Activated T-helper 17 cell treated with anti-CD3 and anti-CD28 coated beads, Interleukin-2, amount 50 U/mL, for 72 hours (primary cell): ENCODE measurements at regions not wholly inside any gene's neighbourhood (a gene's known extent, or its start where the extent isn't known, plus 50 kb on each side); places are given as distances from the start of the nearest gene placed in this dataset.

Experiments
- ATAC-seq: fragments of 150-1000 bp; cut with Tn5 transposase; replicated peaks from 2 replicates; pipeline ENCODE4 v1.10.0; 2021; ENCODE audit warnings: mild to moderate bottlenecking, moderate library complexity
- H3K27ac Mint-ChIP-seq: one replicate; pipeline ENCODE4 v1.8.0; 2022; ENCODE audit warnings: mixed read lengths
- H3K27me3 Mint-ChIP-seq: one replicate; pipeline ENCODE4 v1.8.0; 2022; ENCODE audit warnings: mixed read lengths
- H3K36me3 Mint-ChIP-seq: one replicate; pipeline ENCODE4 v1.8.0; 2022; ENCODE audit warnings: low read depth, mild to moderate bottlenecking, mixed read lengths
- H3K4me1 Mint-ChIP-seq: one replicate; pipeline ENCODE4 v1.8.0; 2022; ENCODE audit warnings: mixed read lengths
- H3K4me3 Mint-ChIP-seq: one replicate; pipeline ENCODE4 v1.8.0; 2022; ENCODE audit warnings: mild to moderate bottlenecking, mixed read lengths
- H3K9me3 Mint-ChIP-seq: one replicate; pipeline ENCODE4 v1.8.0; 2022; ENCODE audit warnings: mixed read lengths

DNA sequence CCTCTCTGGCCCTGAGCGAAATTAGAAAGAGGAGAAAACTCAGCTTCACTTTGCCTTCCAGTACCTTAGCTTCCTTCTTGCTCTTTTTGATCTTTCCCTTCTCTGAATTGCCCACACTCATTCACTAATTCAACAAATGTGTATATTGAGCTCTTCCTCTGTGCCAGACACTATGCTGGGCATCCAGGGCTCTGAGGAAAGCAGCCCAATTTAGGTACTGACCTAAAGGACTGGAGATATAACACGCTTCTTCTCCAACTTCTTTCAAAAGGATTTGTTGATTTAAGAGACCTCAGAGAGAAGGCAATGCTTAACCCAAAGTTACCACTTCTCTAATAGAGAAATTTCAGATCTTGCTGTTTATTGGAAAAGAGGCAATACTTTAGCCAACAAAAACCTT, 103.6 kb downstream of the TMPRSS5 start:
- Mint-ChIP-seq H3K27ac (no peak overlapping the region), H3K27me3 (peaks cover 46% of the 10 kb centered on the region), H3K36me3 (no peaks in the 10 kb centered on the region), H3K4me1 (no peaks in the 10 kb centered on the region), H3K9me3 (peaks cover 4% of the 10 kb centered on the region), H3K4me3 (no peak overlapping the region)
- ATAC-seq = no peak

- no peak for ATAC-seq
- H3K27ac Mint-ChIP-seq = no peak overlapping the region
- no peak overlapping the region for H3K4me3 Mint-ChIP-seq
- peaks cover 63% of the 10 kb centered on the region for H3K27me3 Mint-ChIP-seq
- H3K9me3 Mint-ChIP-seq = peaks cover 10% of the 10 kb centered on the region
- H3K36me3 Mint-ChIP-seq = no peaks in the 10 kb centered on the region
- H3K4me1 Mint-ChIP-seq = peaks cover 5% of the 10 kb centered on the region
Observed at GRCh38 chr11:113596658-113597057, 109.5 kb downstream of the TMPRSS5 start.

- Mint-ChIP-seq H3K27me3 (peaks cover 63% of the 10 kb centered on the region), H3K9me3 (peaks cover 10% of the 10 kb centered on the region), H3K4me1 (peaks cover 5% of the 10 kb centered on the region), H3K27ac (no peak overlapping the region), H3K36me3 (no peaks in the 10 kb centered on the region), H3K4me3 (no peak overlapping the region)
- no peak for ATAC-seq
Observed at GRCh38 chr11:113595810-113596594, 110.1 kb downstream of the TMPRSS5 start.

DNA sequence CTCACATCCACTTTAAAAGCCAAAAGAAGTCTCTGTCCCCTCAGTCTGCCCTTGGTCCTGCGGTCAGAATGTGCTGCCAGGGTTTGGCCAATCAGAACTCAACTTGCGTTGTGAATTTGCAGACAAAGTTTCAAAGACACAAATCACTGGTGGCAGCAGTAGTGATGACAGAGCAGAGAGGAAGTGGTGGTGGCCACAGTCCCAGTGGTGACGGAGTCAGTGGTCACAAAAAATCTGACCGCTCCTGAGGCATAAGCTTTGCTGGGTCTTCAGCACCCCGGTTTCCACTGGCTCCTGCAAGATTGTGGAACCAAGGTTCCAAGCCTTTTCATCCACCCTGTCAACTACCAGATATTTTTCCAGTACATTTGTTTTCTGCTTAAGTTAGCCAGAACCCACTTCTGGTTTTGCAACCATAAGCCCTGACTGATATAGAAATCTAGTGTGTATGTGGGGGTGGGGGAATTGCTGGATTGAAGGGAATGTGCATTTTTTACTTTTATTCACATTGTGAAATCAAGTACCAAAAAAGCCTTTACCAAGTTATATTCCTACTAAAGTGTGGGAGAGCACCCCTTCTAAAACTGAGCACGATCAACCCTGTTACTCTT, 112.3 kb downstream of the TMPRSS5 start:
- peak overlapping the region; percentile 18 for H3K27ac Mint-ChIP-seq
- H3K9me3 Mint-ChIP-seq = peaks cover 10% of the 10 kb centered on the region
- H3K27me3 Mint-ChIP-seq = peaks cover 69% of the 10 kb centered on the region
- H3K36me3 Mint-ChIP-seq = no peaks in the 10 kb centered on the region
- peak overlapping the region; percentile 20 for H3K4me3 Mint-ChIP-seq
- peak; percentile 94 for ATAC-seq
- peaks cover 5% of the 10 kb centered on the region for H3K4me1 Mint-ChIP-seq

DNA sequence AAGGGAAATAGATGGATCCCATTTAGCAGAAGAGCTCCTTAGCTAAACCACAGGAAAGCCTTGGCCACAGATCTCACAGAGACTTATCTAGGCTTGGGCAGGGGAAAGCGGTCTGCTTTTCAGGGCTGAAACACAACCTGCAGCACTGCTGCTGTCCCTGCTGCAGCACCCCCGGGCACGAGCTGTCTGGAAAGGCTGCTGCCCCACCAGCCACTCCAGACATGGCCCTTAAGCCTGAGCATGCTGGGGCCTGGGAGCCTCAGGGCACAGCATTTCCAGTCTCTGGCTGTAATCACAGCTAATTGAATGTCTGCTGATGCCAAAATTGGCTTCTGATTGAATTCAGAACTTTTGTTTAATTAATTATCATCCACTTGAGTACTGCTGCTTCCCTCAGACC, 115.0 kb downstream of the TMPRSS5 start:
- no peak for ATAC-seq
- Mint-ChIP-seq H3K36me3 (no peaks in the 10 kb centered on the region), H3K9me3 (peaks cover 6% of the 10 kb centered on the region), H3K4me3 (no peak overlapping the region), H3K4me1 (peaks cover 14% of the 10 kb centered on the region), H3K27me3 (peaks cover 44% of the 10 kb centered on the region), H3K27ac (no peak overlapping the region)

- Mint-ChIP-seq H3K4me3 (peak overlapping the region; percentile 54), H3K4me1 (peaks cover 9% of the 10 kb centered on the region), H3K9me3 (peaks cover 3% of the 10 kb centered on the region), H3K27ac (peak overlapping the region; percentile 91), H3K27me3 (peaks cover 19% of the 10 kb centered on the region), H3K36me3 (no peaks in the 10 kb centered on the region)
- peak; percentile 98 for ATAC-seq
Observed at GRCh38 chr11:113587308-113587739, 112.1 kb upstream of the DRD2 start.

- peaks cover 3% of the 10 kb centered on the region for H3K9me3 Mint-ChIP-seq
- no peaks in the 10 kb centered on the region for H3K36me3 Mint-ChIP-seq
- no peak overlapping the region for H3K27ac Mint-ChIP-seq
- no peak overlapping the region for H3K4me3 Mint-ChIP-seq
- ATAC-seq = no peak
- H3K27me3 Mint-ChIP-seq = peaks cover 2% of the 10 kb centered on the region
- H3K4me1 Mint-ChIP-seq = peaks cover 9% of the 10 kb centered on the region
Observed at GRCh38 chr11:113584371-113584770, 109.2 kb upstream of the DRD2 start.

DNA sequence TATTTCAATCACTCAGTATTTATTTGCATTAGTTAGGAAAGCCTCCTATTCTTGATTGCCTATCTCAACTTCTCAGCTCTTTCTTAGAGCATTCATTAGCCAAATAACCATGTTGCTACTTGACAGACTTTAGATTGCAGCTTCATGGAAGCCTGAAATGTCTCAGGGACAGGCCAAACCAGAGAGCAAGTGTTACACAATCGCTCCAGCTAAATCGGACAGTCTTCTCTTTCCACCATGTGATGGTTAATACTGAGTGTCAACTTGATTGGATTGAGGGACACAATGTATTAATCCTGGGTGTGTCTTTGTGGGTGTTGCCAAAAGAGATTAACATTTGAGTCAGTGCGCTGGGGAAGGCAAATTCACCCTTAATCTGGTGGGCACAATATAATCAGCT, 106.5 kb upstream of the DRD2 start:
- Mint-ChIP-seq H3K36me3 (no peaks in the 10 kb centered on the region), H3K4me3 (no peak overlapping the region), H3K27me3 (peaks cover 8% of the 10 kb centered on the region), H3K27ac (no peak overlapping the region), H3K9me3 (peaks cover 3% of the 10 kb centered on the region), H3K4me1 (peaks cover 10% of the 10 kb centered on the region)
- no peak for ATAC-seq

DNA sequence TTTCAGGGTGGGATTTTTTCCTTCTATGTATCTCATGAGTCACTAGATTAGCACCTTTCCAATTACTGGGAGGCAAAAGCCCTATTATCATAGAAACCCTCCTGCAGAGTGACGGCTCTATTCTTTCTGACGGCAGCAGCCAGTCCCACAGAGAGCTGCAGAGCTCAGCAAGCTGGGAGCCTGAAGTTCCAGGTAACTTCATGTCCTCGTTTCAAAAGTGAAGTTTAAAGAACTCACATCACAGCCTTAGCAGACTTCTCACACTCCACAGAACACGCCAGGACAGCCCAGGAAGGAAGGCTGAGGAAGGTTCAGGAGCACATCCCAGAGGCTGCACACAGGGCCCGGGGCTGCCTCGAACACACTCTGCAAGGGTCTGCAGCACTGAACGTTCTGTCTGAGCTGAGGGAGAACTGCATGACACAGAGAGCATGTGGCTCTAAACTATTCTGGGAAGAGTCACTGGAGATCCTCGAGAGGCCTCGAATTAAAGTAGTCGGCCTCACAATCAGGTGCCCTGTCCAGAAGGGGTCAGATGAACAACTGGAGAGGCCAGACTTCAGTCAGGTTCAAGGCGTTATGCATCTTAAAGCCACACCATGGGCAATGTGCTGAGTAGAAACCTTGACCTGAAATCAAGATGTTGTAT, 104.2 kb upstream of the DRD2 start:
- H3K4me1 Mint-ChIP-seq = peaks cover 10% of the 10 kb centered on the region
- H3K27me3 Mint-ChIP-seq = peaks cover 11% of the 10 kb centered on the region
- H3K36me3 Mint-ChIP-seq = no peaks in the 10 kb centered on the region
- H3K4me3 Mint-ChIP-seq = no peak overlapping the region
- H3K9me3 Mint-ChIP-seq = peaks cover 3% of the 10 kb centered on the region
- H3K27ac Mint-ChIP-seq = no peak overlapping the region
- ATAC-seq = no peak

- Mint-ChIP-seq H3K4me1 (peaks cover 10% of the 10 kb centered on the region), H3K27me3 (peaks cover 15% of the 10 kb centered on the region), H3K27ac (no peak overlapping the region), H3K4me3 (no peak overlapping the region), H3K36me3 (no peaks in the 10 kb centered on the region), H3K9me3 (peaks cover 3% of the 10 kb centered on the region)
- no peak for ATAC-seq
Observed at GRCh38 chr11:113578715-113579250, 103.6 kb upstream of the DRD2 start.

- no peak overlapping the region for H3K27ac Mint-ChIP-seq
- peaks cover 10% of the 10 kb centered on the region for H3K4me1 Mint-ChIP-seq
- H3K4me3 Mint-ChIP-seq = peak overlapping the region; percentile 6
- no peaks in the 10 kb centered on the region for H3K36me3 Mint-ChIP-seq
- H3K9me3 Mint-ChIP-seq = peaks cover 3% of the 10 kb centered on the region
- H3K27me3 Mint-ChIP-seq = peaks cover 15% of the 10 kb centered on the region
- ATAC-seq = no peak
Observed at GRCh38 chr11:113578033-113578380, 102.8 kb upstream of the DRD2 start.

DNA sequence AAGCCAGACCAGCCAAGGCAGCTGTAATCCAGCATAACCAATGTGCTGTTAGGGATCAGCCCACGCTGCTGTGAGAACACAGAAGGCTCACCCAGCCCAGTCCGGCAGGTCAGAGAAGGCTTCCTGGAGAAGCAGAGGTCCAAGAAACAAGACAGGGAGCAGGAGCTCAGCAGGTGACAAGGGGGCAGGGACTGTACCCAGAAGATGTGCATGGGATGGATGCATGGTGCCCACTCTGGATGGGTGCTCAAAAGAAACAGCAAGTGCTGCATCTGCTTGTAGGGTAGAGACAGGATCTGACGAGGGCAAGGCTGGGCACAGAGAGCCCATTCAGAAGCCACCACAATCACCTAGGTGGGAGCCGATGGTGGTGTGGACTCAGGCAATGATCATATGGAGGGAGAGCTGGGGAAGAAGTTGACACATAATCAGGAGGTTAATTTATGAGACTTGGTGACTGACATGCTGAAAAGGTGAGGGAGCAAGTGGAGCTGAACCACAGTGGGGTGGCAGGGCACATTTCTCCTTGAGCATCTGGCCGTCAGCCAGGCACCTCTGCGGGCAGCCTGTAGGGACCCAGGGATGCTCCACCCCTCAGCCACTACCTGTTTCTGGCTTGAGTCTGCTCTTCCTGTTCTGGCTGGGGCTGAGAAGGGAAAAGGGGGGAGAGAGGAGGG, 102.3 kb upstream of the DRD2 start:
- Mint-ChIP-seq H3K27me3 (peaks cover 15% of the 10 kb centered on the region), H3K36me3 (no peaks in the 10 kb centered on the region), H3K4me3 (peak overlapping the region; percentile 6), H3K9me3 (peaks cover 3% of the 10 kb centered on the region), H3K27ac (no peak overlapping the region), H3K4me1 (peaks cover 10% of the 10 kb centered on the region)
- peak; percentile 38 for ATAC-seq

DNA sequence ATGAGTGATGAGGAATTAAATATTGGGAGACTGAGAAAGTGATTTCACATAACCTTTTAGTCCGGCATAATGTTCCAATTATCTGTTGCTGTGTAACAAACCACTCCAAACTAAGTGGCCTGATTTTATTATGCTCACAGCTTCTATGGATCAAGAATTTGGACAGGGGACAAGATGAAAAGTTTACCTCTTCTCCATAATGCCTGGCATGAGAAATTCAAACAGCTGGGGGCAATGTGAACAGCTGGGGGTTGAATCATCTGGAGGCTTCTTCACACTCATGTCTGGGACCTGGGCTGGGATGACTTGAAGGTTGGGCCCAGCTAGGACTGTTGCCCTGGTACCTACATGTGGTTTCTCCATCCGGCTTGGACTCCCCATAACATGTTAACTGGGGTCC, 99.4 kb upstream of the DRD2 start:
- Mint-ChIP-seq H3K4me3 (no peak overlapping the region), H3K27me3 (peaks cover 22% of the 10 kb centered on the region), H3K4me1 (peaks cover 10% of the 10 kb centered on the region), H3K9me3 (peaks cover 3% of the 10 kb centered on the region), H3K36me3 (no peaks in the 10 kb centered on the region), H3K27ac (no peak overlapping the region)
- ATAC-seq = no peak

DNA sequence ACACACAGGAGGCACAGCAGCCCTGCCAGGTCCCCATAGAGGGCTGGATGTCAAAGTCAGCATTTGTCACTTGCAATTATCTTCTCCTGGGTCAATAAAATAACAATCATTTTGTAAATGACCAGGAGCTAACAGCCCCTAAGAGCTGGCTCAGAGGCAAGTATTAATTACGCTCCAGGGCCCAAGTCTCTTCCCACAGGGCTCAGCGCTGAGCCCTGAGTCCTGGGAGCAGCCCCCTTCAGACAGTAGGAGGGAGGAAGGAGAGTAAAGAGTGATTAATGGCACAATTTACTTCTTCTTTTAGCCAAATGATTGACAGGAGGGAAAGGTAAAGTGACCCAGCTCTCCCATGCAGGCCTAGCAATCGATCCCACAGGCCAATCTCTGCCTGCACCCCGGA, 99.0 kb upstream of the DRD2 start:
- no peak for ATAC-seq
- no peak overlapping the region for H3K4me3 Mint-ChIP-seq
- H3K36me3 Mint-ChIP-seq = no peaks in the 10 kb centered on the region
- peaks cover 10% of the 10 kb centered on the region for H3K4me1 Mint-ChIP-seq
- H3K27me3 Mint-ChIP-seq = peaks cover 22% of the 10 kb centered on the region
- H3K27ac Mint-ChIP-seq = no peak overlapping the region
- peaks cover 3% of the 10 kb centered on the region for H3K9me3 Mint-ChIP-seq
